HCT116 (cell line): ENCODE measurements at regions not wholly inside any gene's neighbourhood (a gene's known extent, or its start where the extent isn't known, plus 50 kb on each side); places are given as distances from the start of the nearest gene placed in this dataset.

Experiments
- ATAC-seq: fragments of 200-7000 bp; cut with Tn5 transposase; 2 replicates; pipeline ENCODE4 v1.9.1; 2020; ENCODE audit warnings: mild to moderate bottlenecking, moderate library complexity
- BruUV-seq: library from RNA; stranded (reverse); fragments of 400-500 nt; replicated peaks from 2 replicates; lab custom pipeline; 2021; lab: Mats Ljungman, UMichigan
- CTCF ChIA-PET: fragments of 300-600 bp; sonication (Branson Sonifier 250); formaldehyde crosslinking; loops from one replicate; lab custom pipeline; 2021; ENCODE audit warnings: antibody characterized with exemption; lab: Charles Lee
- POLR2A ChIA-PET: fragments of 300-600, 350-600 bp; sonication (Branson Sonifier 250); formaldehyde crosslinking; loops from one replicate; lab custom pipeline; 2021; ENCODE audit warnings: antibody characterized with exemption; lab: Charles Lee
- RAD21 ChIA-PET, 2 experiments: fragments of 300-600 bp; sonication (Branson Sonifier 250); formaldehyde crosslinking; loops; one replicate each; lab custom pipeline; 2023; ENCODE audit warnings: low total read pairs in 2 of 2; ENCODE audit not compliant: uncharacterized antibody in 2 of 2, unreplicated experiment in 2 of 2, low non-redundant PET in 1 of 2; lab: Charles Lee
- DNase-seq: peaks from one replicate; pipeline ENCODE4 v3.0.0-alpha.2; 2010; ENCODE audit warnings: low read depth, low spot score
- H2AFZ ChIP-seq: fragments of 200-600 bp; shearing (Covaris generic), sonication (generic); 2 replicates; pipeline ENCODE4 v1.6.1; 2017; ENCODE audit warnings: low read depth, mixed run types, mixed read lengths, antibody characterized with exemption, low read length; ENCODE audit not compliant: poor library complexity, severe bottlenecking
- H3K27ac ChIP-seq: 2 replicates; pipeline ENCODE4 v1.5.1; 2012; ENCODE audit warnings: low read depth, low read length
- H3K27me3 ChIP-seq: fragments of 200-600 bp; sonication (generic); 2 replicates; pipeline ENCODE4 v1.6.1; 2016; ENCODE audit warnings: mixed run types, low read length, mixed read lengths; ENCODE audit not compliant: insufficient read depth
- H3K36me3 ChIP-seq, 2 experiments: fragments of 200-500 bp in 1 of 2; fragments of 200-600 bp in 1 of 2; sonication (Bioruptor generic) in 1 of 2; sonication (generic) in 1 of 2; 2 replicates each; pipeline versions ENCODE4 v1.5.1 to v1.6.1; 2014 to 2016; ENCODE audit warnings: low read length in 2 of 2, inconsistent platforms in 1 of 2, mixed read lengths in 1 of 2, mixed run types in 1 of 2; ENCODE audit not compliant: insufficient read depth in 2 of 2, control insufficient read depth in 1 of 2
- H3K4me1 ChIP-seq, 2 experiments: fragments of 200-600 bp in 1 of 2; sonication (generic) in 1 of 2; 2 replicates each; pipeline versions ENCODE4 v1.5.1 to v1.6.1; 2012 to 2017; ENCODE audit warnings: low read length in 2 of 2, inconsistent platforms in 1 of 2, mild to moderate bottlenecking in 1 of 2, mixed read lengths in 1 of 2, mixed run types in 1 of 2, moderate library complexity in 1 of 2; ENCODE audit not compliant: insufficient read depth in 2 of 2, control insufficient read depth in 1 of 2
- H3K4me2 ChIP-seq: fragments of 200-600 bp; sonication (generic); 2 replicates; pipeline ENCODE4 v1.6.1; 2017; ENCODE audit warnings: mixed run types, low read length, mixed read lengths
- H3K4me3 ChIP-seq, 2 experiments: fragments of 200-600 bp in 1 of 2; sonication (generic) in 1 of 2; replicated peaks in 1 of 2; 2 replicates each; pipeline ENCODE4 v1.5.1; 2011 to 2016; ENCODE audit warnings: low read length in 2 of 2, control low read depth in 1 of 2, low read depth in 1 of 2, mild to moderate bottlenecking in 1 of 2, mixed read lengths in 1 of 2, mixed run types in 1 of 2
- H3K79me2 ChIP-seq: fragments of 200-600 bp; sonication (generic); 2 replicates; pipeline ENCODE4 v1.6.1; 2017; ENCODE audit warnings: mild to moderate bottlenecking, mixed run types, low read length, moderate library complexity, mixed read lengths; ENCODE audit not compliant: insufficient read depth
- H3K9ac ChIP-seq: fragments of 200-600 bp; sonication (generic); 2 replicates; pipeline ENCODE4 v1.6.1; 2016; ENCODE audit warnings: low read length, mixed read lengths
- H3K9me2 ChIP-seq: fragments of 200-600 bp; sonication (generic), shearing (Covaris generic); 2 replicates; pipeline ENCODE4 v1.6.1; 2017; ENCODE audit warnings: mixed run types, mild to moderate bottlenecking, moderate library complexity; ENCODE audit not compliant: insufficient read depth
- H3K9me3 ChIP-seq, 2 experiments: fragments of 200-500 bp in 1 of 2; fragments of 200-600 bp in 1 of 2; sonication (Bioruptor generic) in 1 of 2; sonication (generic) in 1 of 2; 2 replicates each; pipeline ENCODE4 v1.6.1; 2014 to 2017; ENCODE audit warnings: low read length in 2 of 2, mixed read lengths in 2 of 2, inconsistent platforms in 1 of 2, low read depth in 1 of 2, mild to moderate bottlenecking in 1 of 2, mixed run types in 1 of 2, moderate library complexity in 1 of 2; ENCODE audit not compliant: control insufficient read depth in 1 of 2, insufficient read depth in 1 of 2
- H4K20me1 ChIP-seq: fragments of 200-600 bp; sonication (generic), shearing (Covaris generic); 2 replicates; pipeline ENCODE4 v1.6.1; 2017; ENCODE audit warnings: mixed run types, mild to moderate bottlenecking, moderate library complexity; ENCODE audit not compliant: insufficient read depth
- CEBPB ChIP-seq: IDR thresholded peaks from 2 replicates; pipeline ENCODE4 v1.6.1; 2012; ENCODE audit warnings: low read depth
- EGR1 ChIP-seq: IDR thresholded peaks from 2 replicates; pipeline ENCODE4 v1.6.1; 2012; ENCODE audit warnings: low read depth
- EZH2 ChIP-seq: fragments of 200-600 bp; sonication (generic); IDR thresholded peaks from 2 replicates; pipeline ENCODE4 v1.6.1; 2017; ENCODE audit warnings: antibody characterized with exemption, mixed run types
- EZH2phosphoT487 ChIP-seq: fragments of 200-600 bp; IDR thresholded peaks from 2 replicates; pipeline ENCODE4 v1.6.1; 2018; ENCODE audit warnings: antibody characterized with exemption, borderline replicate concordance
- FOSL1 ChIP-seq: IDR thresholded peaks from 2 replicates; pipeline ENCODE4 v1.6.1; 2012; ENCODE audit warnings: low read depth
- JUND ChIP-seq: IDR thresholded peaks from 2 replicates; pipeline ENCODE4 v1.6.1; 2012
- POLR2AphosphoS5 ChIP-seq: IDR thresholded peaks from 2 replicates; pipeline ENCODE4 v1.6.1; 2011; ENCODE audit warnings: mild to moderate bottlenecking, low read depth, low read length, moderate library complexity
- SIN3A ChIP-seq: IDR thresholded peaks from 2 replicates; pipeline ENCODE4 v1.6.1; 2012; ENCODE audit warnings: low read depth
- SP1 ChIP-seq: IDR thresholded peaks from 2 replicates; pipeline ENCODE4 v1.6.1; 2012; ENCODE audit warnings: low read depth
- SRF ChIP-seq: IDR thresholded peaks from 2 replicates; pipeline ENCODE4 v1.6.1; 2012; ENCODE audit warnings: low read depth
- TCF7L2 ChIP-seq: IDR thresholded peaks from 2 replicates; pipeline ENCODE4 v1.7.0; 2011; ENCODE audit warnings: borderline replicate concordance, inconsistent platforms; ENCODE audit not compliant: insufficient read depth, insufficient read length; ENCODE audit errors: extremely low read depth
- ZFX ChIP-seq: fragments of 450-650 bp; IDR thresholded peaks from 2 replicates; pipeline ENCODE4 v1.6.1; 2017
- ZNF274 ChIP-seq: fragments of 200-500 bp; sonication (Bioruptor generic); IDR thresholded peaks from 2 replicates; pipeline ENCODE4 v1.6.1; 2014; ENCODE audit warnings: mild to moderate bottlenecking, low read depth, low read length, inconsistent platforms
- intact Hi-C: fragments of 100-400 bp; cut with micrococcal nuclease; formaldehyde crosslinking; loops from 2 replicates; pipeline ENCODE4 v1.10.0; 2022
- TF ChIP-seq, protein P1 (sequence below): IDR thresholded peaks from 2 replicates; pipeline ENCODE4 v1.6.1; 2011; ENCODE audit warnings: mild to moderate bottlenecking, low read length, moderate library complexity; ENCODE audit not compliant: insufficient replicate concordance; ENCODE audit errors: extremely low read depth
- TF ChIP-seq, protein P2 (sequence below): IDR thresholded peaks from 2 replicates; pipeline ENCODE4 v1.6.1; 2012
- TF ChIP-seq, protein P3 (sequence below): IDR thresholded peaks from 2 replicates; pipeline ENCODE4 v1.6.1; 2012
- TF ChIP-seq, protein P4 (sequence below), 3 experiments: fragments of 200-600 bp in 1 of 3; sonication (generic) in 1 of 3; IDR thresholded peaks in 2 of 3; conservative IDR thresholded peaks in 1 of 3; 2 replicates each; pipeline ENCODE4 v1.5.1; 2012 to 2017; ENCODE audit warnings: low read depth in 2 of 3, low read length in 2 of 3, antibody characterized with exemption in 1 of 3, borderline replicate concordance in 1 of 3, control low read depth in 1 of 3, mild to moderate bottlenecking in 1 of 3, mixed read lengths in 1 of 3, mixed run types in 1 of 3, moderate library complexity in 1 of 3; ENCODE audit not compliant: insufficient read depth in 1 of 3

DNA sequence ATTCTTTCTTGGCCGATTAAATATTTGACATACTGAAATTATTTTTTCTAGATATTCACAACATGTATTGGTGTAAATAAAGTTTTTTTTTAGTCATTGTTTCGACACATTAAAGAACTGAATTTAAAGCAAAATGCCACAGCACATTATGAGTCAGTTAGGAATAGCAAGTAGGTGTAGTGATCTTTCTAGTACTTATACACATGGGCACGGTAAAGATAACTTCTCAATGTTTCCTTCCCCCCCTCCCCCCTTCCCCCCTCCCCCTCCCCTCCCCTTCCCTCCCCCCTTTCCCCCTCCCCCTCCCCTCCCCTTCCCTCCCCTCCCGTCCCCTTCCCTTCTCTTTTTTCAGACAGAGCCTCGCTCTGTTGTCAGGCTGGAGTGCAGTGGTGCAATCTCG is 1269.9 kb downstream of the ADGRL3 start:
- Histone ChIP-seq H3K36me3 (no peaks in the 10 kb centered on the region), H3K9ac (no peak overlapping the region), H3K4me3 (no peak overlapping the region), H3K27me3 (no peaks in the 10 kb centered on the region), H3K9me3 (peaks cover 0 to 10% of the 10 kb centered on the region in 2 experiments; a peak in 2 of 4 replicates), H3K4me2 (no peak overlapping the region), H3K27ac (no peak overlapping the region), H4K20me1 (no peaks in the 10 kb centered on the region), H2AFZ (no peak overlapping the region), H3K4me1 (no peaks in the 10 kb centered on the region), H3K79me2 (no peaks in the 10 kb centered on the region), H3K9me2 (no peaks in the 10 kb centered on the region)
- TF ChIP-seq SP1 (no peak), ZNF274 (no peak), POLR2AphosphoS5 (no peak), TCF7L2 (no peak), CEBPB (no peak)
- TF ChIP-seq, protein P1, sequence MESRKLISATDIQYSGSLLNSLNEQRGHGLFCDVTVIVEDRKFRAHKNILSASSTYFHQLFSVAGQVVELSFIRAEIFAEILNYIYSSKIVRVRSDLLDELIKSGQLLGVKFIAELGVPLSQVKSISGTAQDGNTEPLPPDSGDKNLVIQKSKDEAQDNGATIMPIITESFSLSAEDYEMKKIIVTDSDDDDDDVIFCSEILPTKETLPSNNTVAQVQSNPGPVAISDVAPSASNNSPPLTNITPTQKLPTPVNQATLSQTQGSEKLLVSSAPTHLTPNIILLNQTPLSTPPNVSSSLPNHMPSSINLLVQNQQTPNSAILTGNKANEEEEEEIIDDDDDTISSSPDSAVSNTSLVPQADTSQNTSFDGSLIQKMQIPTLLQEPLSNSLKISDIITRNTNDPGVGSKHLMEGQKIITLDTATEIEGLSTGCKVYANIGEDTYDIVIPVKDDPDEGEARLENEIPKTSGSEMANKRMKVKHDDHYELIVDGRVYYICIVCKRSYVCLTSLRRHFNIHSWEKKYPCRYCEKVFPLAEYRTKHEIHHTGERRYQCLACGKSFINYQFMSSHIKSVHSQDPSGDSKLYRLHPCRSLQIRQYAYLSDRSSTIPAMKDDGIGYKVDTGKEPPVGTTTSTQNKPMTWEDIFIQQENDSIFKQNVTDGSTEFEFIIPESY = no peak
- TF ChIP-seq, protein P2, sequence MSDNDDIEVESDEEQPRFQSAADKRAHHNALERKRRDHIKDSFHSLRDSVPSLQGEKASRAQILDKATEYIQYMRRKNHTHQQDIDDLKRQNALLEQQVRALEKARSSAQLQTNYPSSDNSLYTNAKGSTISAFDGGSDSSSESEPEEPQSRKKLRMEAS = no peak
- no peak for ATAC-seq
- ChIA-PET RAD21 (no interaction called here), CTCF (no interaction called here), POLR2A (no interaction called here)
- no peak for DNase-seq
- BruUV-seq = no TSS peak
- intact Hi-C loops = no loop called here

DNA sequence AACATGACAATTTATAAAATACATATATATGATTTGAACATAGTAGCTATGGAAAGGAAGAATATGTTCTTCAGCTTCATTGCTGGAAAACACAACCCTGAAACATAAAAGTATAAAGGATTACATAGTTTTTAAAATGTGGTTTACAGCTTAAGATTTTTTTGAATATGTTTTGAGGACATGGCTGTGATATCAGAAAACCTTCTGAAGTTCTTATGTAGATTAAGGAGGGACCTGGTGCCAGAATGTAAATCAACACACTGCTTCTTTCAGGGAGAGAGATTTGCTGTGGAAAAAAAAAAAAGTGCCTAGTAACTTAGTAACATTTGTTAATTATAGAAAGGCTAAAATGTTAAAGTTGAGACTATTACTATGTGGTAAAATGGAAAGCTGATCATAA is 1261.8 kb downstream of the ADGRL3 start:
- intact Hi-C loops = no loop called here
- TF ChIP-seq CEBPB (no peak), TCF7L2 (no peak), FOSL1 (no peak), SIN3A (no peak), POLR2AphosphoS5 (no peak), EGR1 (no peak), EZH2 (no peak), SRF (no peak), EZH2phosphoT487 (no peak), JUND (no peak), ZFX (no peak), SP1 (no peak)
- TF ChIP-seq, protein P3, sequence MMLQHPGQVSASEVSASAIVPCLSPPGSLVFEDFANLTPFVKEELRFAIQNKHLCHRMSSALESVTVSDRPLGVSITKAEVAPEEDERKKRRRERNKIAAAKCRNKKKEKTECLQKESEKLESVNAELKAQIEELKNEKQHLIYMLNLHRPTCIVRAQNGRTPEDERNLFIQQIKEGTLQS = no peak
- TF ChIP-seq, protein P2 = no peak
- TF ChIP-seq, protein P4, sequence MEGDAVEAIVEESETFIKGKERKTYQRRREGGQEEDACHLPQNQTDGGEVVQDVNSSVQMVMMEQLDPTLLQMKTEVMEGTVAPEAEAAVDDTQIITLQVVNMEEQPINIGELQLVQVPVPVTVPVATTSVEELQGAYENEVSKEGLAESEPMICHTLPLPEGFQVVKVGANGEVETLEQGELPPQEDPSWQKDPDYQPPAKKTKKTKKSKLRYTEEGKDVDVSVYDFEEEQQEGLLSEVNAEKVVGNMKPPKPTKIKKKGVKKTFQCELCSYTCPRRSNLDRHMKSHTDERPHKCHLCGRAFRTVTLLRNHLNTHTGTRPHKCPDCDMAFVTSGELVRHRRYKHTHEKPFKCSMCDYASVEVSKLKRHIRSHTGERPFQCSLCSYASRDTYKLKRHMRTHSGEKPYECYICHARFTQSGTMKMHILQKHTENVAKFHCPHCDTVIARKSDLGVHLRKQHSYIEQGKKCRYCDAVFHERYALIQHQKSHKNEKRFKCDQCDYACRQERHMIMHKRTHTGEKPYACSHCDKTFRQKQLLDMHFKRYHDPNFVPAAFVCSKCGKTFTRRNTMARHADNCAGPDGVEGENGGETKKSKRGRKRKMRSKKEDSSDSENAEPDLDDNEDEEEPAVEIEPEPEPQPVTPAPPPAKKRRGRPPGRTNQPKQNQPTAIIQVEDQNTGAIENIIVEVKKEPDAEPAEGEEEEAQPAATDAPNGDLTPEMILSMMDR (IDR thresholded peaks at IDR 0.05 in 2 of 3, conservative IDR thresholded peaks at IDR 0.05 in 1 of 3; ENCODE audit: borderline replicate concordance in 1 of 3, insufficient read depth in 1 of 3, low read depth in 2 of 3, low read length in 2 of 3) = no peak

More for the DNA sequence above, 1261.8 kb downstream of the ADGRL3 start:
- no peak overlapping the region for H3K27ac ChIP-seq
- H3K9me2 ChIP-seq = no peaks in the 10 kb centered on the region
- peaks cover 2 to 18% of the 10 kb centered on the region in 2 experiments; a peak in 2 of 4 replicates for H3K9me3 ChIP-seq
- BruUV-seq = no TSS peak
- no peak overlapping the region for H3K4me3 ChIP-seq
- no peaks in the 10 kb centered on the region for H3K4me1 ChIP-seq
- H2AFZ ChIP-seq = no peak overlapping the region
- DNase-seq (no peak), ATAC-seq (no peak)
- ChIA-PET POLR2A (no interaction called here), RAD21 (no interaction called here), CTCF (no interaction called here)
- H3K36me3 ChIP-seq = no peaks in the 10 kb centered on the region
- H4K20me1 ChIP-seq = no peaks in the 10 kb centered on the region
- H3K4me2 ChIP-seq = no peak overlapping the region
- H3K27me3 ChIP-seq = no peaks in the 10 kb centered on the region
- no peaks in the 10 kb centered on the region for H3K79me2 ChIP-seq
- no peak overlapping the region for H3K9ac ChIP-seq
